B cell (primary cell): ENCODE measurements at regions not wholly inside any gene's neighbourhood (a gene's known extent, or its start where the extent isn't known, plus 50 kb on each side); places are given as distances from the start of the nearest gene placed in this dataset.

Source experiments
- ATAC-seq: fragments of 200-7000 bp; cut with Tn5 transposase; one replicate; pipeline ENCODE4 v1.10.0; 2021; ENCODE audit warnings: low read depth, mild to moderate bottlenecking, moderate number of reproducible peaks, moderate library complexity
- CTCF ChIA-PET: fragments of 350-600 bp; sonication (Branson Sonifier 250); formaldehyde crosslinking; loops from one replicate; lab custom pipeline; 2021; ENCODE audit warnings: antibody characterized with exemption, inconsistent platforms; lab: Charles Lee
- POLR2A ChIA-PET: fragments of 350-600 bp; sonication (Branson Sonifier 250); formaldehyde crosslinking; loops from one replicate; lab custom pipeline; 2021; ENCODE audit warnings: antibody characterized with exemption; lab: Charles Lee
- DNase-seq: peaks from one replicate; pipeline ENCODE4 v3.0.0; 2013
- H2AFZ ChIP-seq: 2 replicates; pipeline ENCODE4 v1.6.1; 2012; ENCODE audit warnings: mild to moderate bottlenecking, low read depth, low read length; ENCODE audit not compliant: insufficient read depth, poor library complexity, severe bottlenecking
- H3K27ac ChIP-seq, 2 donors: 1 replicate in 1 of 2; 2 replicates in 1 of 2; pipeline ENCODE4 v1.5.1; 2012 to 2013; ENCODE audit warnings: low read length in 2 of 2, mild to moderate bottlenecking in 2 of 2, moderate library complexity in 1 of 2
- H3K27me3 ChIP-seq, 4 experiments: fragments of 200-600 bp in 1 of 4; sonication (generic) in 1 of 4; replicated peaks in 1 of 4; 1 replicate in 2 of 4; 2 replicates in 2 of 4; pipeline versions ENCODE4 v1.6.1 to v1.7.0; 2013 to 2016; ENCODE audit warnings: low read length in 3 of 4, mild to moderate bottlenecking in 2 of 4, mixed read lengths in 1 of 4, moderate library complexity in 1 of 4; ENCODE audit not compliant: insufficient read depth in 4 of 4, control insufficient read depth in 3 of 4; ENCODE audit errors: control extremely low read depth in 1 of 4
- H3K36me3 ChIP-seq, 2 experiments: replicated peaks in 1 of 2; 1 replicate in 1 of 2; 2 replicates in 1 of 2; pipeline versions ENCODE4 v1.6.1 to v1.7.1; 2013; ENCODE audit warnings: low read length in 1 of 2; ENCODE audit not compliant: insufficient read depth in 2 of 2, control insufficient read depth in 1 of 2; ENCODE audit errors: control extremely low read depth in 1 of 2, extremely low read depth in 1 of 2
- H3K4me1 ChIP-seq, 2 donors: fragments of 200-600 bp in 1 of 2; sonication (generic) in 1 of 2; 1 replicate in 1 of 2; 2 replicates in 1 of 2; pipeline versions ENCODE4 v1.5.1 to v1.6.1; 2013 to 2017; ENCODE audit warnings: low read length in 2 of 2; ENCODE audit not compliant: control insufficient read depth in 2 of 2, insufficient read depth in 2 of 2
- H3K4me2 ChIP-seq: replicated peaks from 2 replicates; pipeline ENCODE3; 2012; ENCODE audit warnings: mild to moderate bottlenecking, low read depth, low read length; ENCODE audit not compliant: poor library complexity, severe bottlenecking
- H3K4me3 ChIP-seq, 5 experiments: fragments of 200-600 bp in 1 of 5; sonication (generic) in 1 of 5; 1 replicate in 3 of 5; 2 replicates in 2 of 5; pipeline versions ENCODE4 v1.5.1 to v1.7.0; 2011 to 2016; ENCODE audit warnings: low read length in 4 of 5, mild to moderate bottlenecking in 4 of 5, low read depth in 2 of 5, control low read depth in 1 of 5, moderate library complexity in 1 of 5; ENCODE audit not compliant: insufficient read depth in 1 of 5; ENCODE audit errors: control extremely low read depth in 1 of 5, extremely low read depth in 1 of 5
- H3K79me2 ChIP-seq: fragments of 200-600 bp; sonication (generic); one replicate; pipeline ENCODE4 v1.6.0; 2016; ENCODE audit warnings: low read length; ENCODE audit not compliant: control insufficient read depth, insufficient read depth
- H3K9ac ChIP-seq: fragments of 200-600 bp; sonication (generic); 2 replicates; pipeline ENCODE4 v1.6.1; 2017; ENCODE audit warnings: mild to moderate bottlenecking, low read length, moderate library complexity
- H3K9me3 ChIP-seq, 3 donors: one replicate each; pipeline versions ENCODE4 v1.6.1 to v1.7.1; 2013; ENCODE audit warnings: low read length in 2 of 3; ENCODE audit not compliant: control insufficient read depth in 2 of 3, insufficient read depth in 1 of 3; ENCODE audit errors: control extremely low read depth in 1 of 3
- H4K20me1 ChIP-seq: 2 replicates; pipeline ENCODE4 v1.6.0; 2012; ENCODE audit warnings: mild to moderate bottlenecking, low read length; ENCODE audit not compliant: insufficient read depth, control insufficient read depth, poor library complexity, severe bottlenecking
- H3K27ac Mint-ChIP-seq: one replicate; pipeline ENCODE4 v1.8.0; 2021; ENCODE audit warnings: mixed read lengths
- H3K27me3 Mint-ChIP-seq: one replicate; pipeline ENCODE4 v1.8.0; 2021; ENCODE audit warnings: mixed read lengths
- H3K4me1 Mint-ChIP-seq: one replicate; pipeline ENCODE4 v1.8.0; 2021; ENCODE audit warnings: mixed read lengths
- H3K4me3 Mint-ChIP-seq: one replicate; pipeline ENCODE4 v1.8.0; 2021; ENCODE audit warnings: mixed read lengths
- H3K9me3 Mint-ChIP-seq: one replicate; pipeline ENCODE4 v1.8.0; 2022; ENCODE audit warnings: mixed read lengths; ENCODE audit not compliant: insufficient read depth
- CTCF ChIP-seq: fragments of 200-600 bp; IDR thresholded peaks from one replicate; pipeline ENCODE4 v1.8.0; 2022; ENCODE audit warnings: antibody characterized with exemption, mild to moderate bottlenecking
- EZH2 ChIP-seq: IDR thresholded peaks from 2 replicates; pipeline ENCODE4 v1.6.1; 2012; ENCODE audit warnings: borderline replicate concordance, low read depth, mild to moderate bottlenecking, moderate library complexity, low read length; ENCODE audit not compliant: insufficient read depth, poor library complexity, severe bottlenecking
- WGBS: methylation state at CpG from one replicate; pipeline ENCODE4 v1.1.5; 2013; ENCODE audit warnings: missing lambda C conversion rate; ENCODE audit not compliant: insufficient coverage; 5-methylcytosine and 5-hydroxymethylcytosine counted together
- intact Hi-C: fragments of 100-400 bp; cut with micrococcal nuclease; formaldehyde crosslinking; loops from one replicate; pipeline ENCODE4 v1.10.0; 2022

- Histone ChIP-seq H3K27me3 (no peaks in the 10 kb centered on the region), H3K4me3 (no peak overlapping the region), H3K9me3 (peaks cover 0 to 25% (median 8%) of the 10 kb centered on the region in 3 donors), H3K9ac (no peak overlapping the region), H3K27ac (no peak overlapping the region), H3K36me3 (no peaks in the 10 kb centered on the region), H2AFZ (no peak overlapping the region), H3K79me2 (no peaks in the 10 kb centered on the region), H4K20me1 (no peaks in the 10 kb centered on the region), H3K4me1 (no peaks in the 10 kb centered on the region), H3K4me2 (no peak overlapping the region)
- 14% methylated on average over 1 of the region's 2 CpGs for WGBS
- ATAC-seq: no peak
- H3K9me3 Mint-ChIP-seq: peaks cover 2% of the 10 kb centered on the region
- no peaks in the 10 kb centered on the region for H3K27me3 Mint-ChIP-seq
- no peak overlapping the region for H3K27ac Mint-ChIP-seq
- H3K4me3 Mint-ChIP-seq: no peak overlapping the region
- POLR2A ChIA-PET: no interaction called here
- intact Hi-C loops: no loop called here
- TF ChIP-seq CTCF: no peak
- TF ChIP-seq EZH2: no peak
- H3K4me1 Mint-ChIP-seq: no peaks in the 10 kb centered on the region
- CTCF ChIA-PET: no interaction called here
- DNase-seq: no peak
Measured at GRCh38 chr19:28603453-28603852, 609.5 kb downstream of the UQCRFS1 start.

- no peaks in the 10 kb centered on the region for H3K36me3 ChIP-seq
- H3K9ac ChIP-seq: no peak overlapping the region
- no peak overlapping the region for H3K4me2 ChIP-seq
- intact Hi-C loops: no loop called here
- H3K79me2 ChIP-seq: no peaks in the 10 kb centered on the region
- no peaks in the 10 kb centered on the region for H4K20me1 ChIP-seq
- Mint-ChIP-seq H3K27me3 (no peaks in the 10 kb centered on the region), H3K27ac (no peak overlapping the region), H3K4me1 (no peaks in the 10 kb centered on the region), H3K9me3 (peaks cover 2% of the 10 kb centered on the region), H3K4me3 (no peak overlapping the region)
- no peak for DNase-seq
- no peak for ATAC-seq
- no peak overlapping the region for H3K27ac ChIP-seq
- 86% methylated on average over 2 of the region's 9 CpGs for WGBS
- POLR2A ChIA-PET: no interaction called here
- no peak overlapping the region for H2AFZ ChIP-seq
- no peak for TF ChIP-seq EZH2
- TF ChIP-seq CTCF: no peak
- no peaks in the 10 kb centered on the region for H3K27me3 ChIP-seq
- H3K4me3 ChIP-seq: no peak overlapping the region
- H3K4me1 ChIP-seq: no peaks in the 10 kb centered on the region
- CTCF ChIA-PET: no interaction called here
- H3K9me3 ChIP-seq: peaks cover 0 to 25% (median 8%) of the 10 kb centered on the region in 3 donors
Measured at GRCh38 chr19:28602675-28603298, 610.2 kb downstream of the UQCRFS1 start.
